ENCODE measurements at regions not wholly inside any gene's neighbourhood (a gene's known extent, or its start where the extent isn't known, plus 50 kb on each side); places are given as distances from the start of the nearest gene placed in this dataset.

- ChIA-PET CTCF (ENCODE audit: unreplicated experiment) (no interaction called here), POLR2A (interaction anchor here (0.6 kb wide), 2 partner anchors 370 to 436 kb away, joined by 3 to 4 read pairs; no protein-coding TSS in a partner anchor)
- Histone ChIP-seq H3K9me2 (ENCODE audit: insufficient read depth, low read length) (no peaks in the 10 kb centered on the region), H4K20me1 (ENCODE audit: insufficient read depth, low read length) (no peaks in the 10 kb centered on the region), H3K4me2 (ENCODE audit: low read length) (no peak overlapping the region), H2AFZ (ENCODE audit: low read length) (no peak overlapping the region), H3K27ac (ENCODE audit: low read depth, low read length, poor library complexity, severe bottlenecking) (no peak overlapping the region), H3K79me2 (ENCODE audit: insufficient read depth, low read depth, low read length) (no peaks in the 10 kb centered on the region), H3K4me1 (ENCODE audit: insufficient read depth, low read length, poor library complexity, severe bottlenecking) (peaks cover 14% of the 10 kb centered on the region), H3K4me3 (ENCODE audit: low read depth, low read length, poor library complexity, severe bottlenecking) (no peak overlapping the region), H3K9me3 (ENCODE audit: low read length) (no peaks in the 10 kb centered on the region), H3K36me3 (ENCODE audit: insufficient read depth, low read length) (no peaks in the 10 kb centered on the region)
- intact Hi-C loops (cut with micrococcal nuclease; ENCODE audit: unreplicated experiment) = loop anchor here (10.0 kb wide), 1 partner anchor 455 kb away; no protein-coding TSS in a partner anchor
- no peak for TF ChIP-seq CTCF (conservative IDR thresholded peaks at IDR 0.05; ENCODE audit: low read length)
- TF ChIP-seq EZH2phosphoT487 (IDR thresholded peaks at IDR 0.05; ENCODE audit: borderline replicate concordance, low read depth, low read length) = no peak; the same call in 1 of the 2 replicates
- no TSS peak for BruUV-seq (replicated peaks)
- DNase-seq (ENCODE audit: low spot score) = no peak
Measured at GRCh38 chr15:70199540-70200410, 102.1 kb upstream of the TLE3 start.

GRCh38 chr15:70199124-70199482 is 101.4 kb upstream of the TLE3 start:
- CTCF ChIA-PET (ENCODE audit: unreplicated experiment) = no interaction called here
- no peak overlapping the region for H3K4me3 ChIP-seq (ENCODE audit: low read depth, low read length, poor library complexity, severe bottlenecking)
- BruUV-seq (replicated peaks) = no TSS peak
- no peaks in the 10 kb centered on the region for H3K79me2 ChIP-seq (ENCODE audit: insufficient read depth, low read depth, low read length)
- no peaks in the 10 kb centered on the region for H3K9me2 ChIP-seq (ENCODE audit: insufficient read depth, low read length)
- H3K4me1 ChIP-seq (ENCODE audit: insufficient read depth, low read length, poor library complexity, severe bottlenecking) = peaks cover 14% of the 10 kb centered on the region
- no peaks in the 10 kb centered on the region for H4K20me1 ChIP-seq (ENCODE audit: insufficient read depth, low read length)
- intact Hi-C loops (cut with micrococcal nuclease; ENCODE audit: unreplicated experiment) = no loop called here
- no peak overlapping the region for H3K4me2 ChIP-seq (ENCODE audit: low read length)
- H3K9me3 ChIP-seq (ENCODE audit: low read length) = no peaks in the 10 kb centered on the region
- H3K36me3 ChIP-seq (ENCODE audit: insufficient read depth, low read length) = no peaks in the 10 kb centered on the region
- POLR2A ChIA-PET = no interaction called here
- no peak overlapping the region for H3K27ac ChIP-seq (ENCODE audit: low read depth, low read length, poor library complexity, severe bottlenecking)
- no peak overlapping the region for H2AFZ ChIP-seq (ENCODE audit: low read length)
- TF ChIP-seq EZH2phosphoT487 (IDR thresholded peaks at IDR 0.05; ENCODE audit: borderline replicate concordance, low read depth, low read length) = no peak
- TF ChIP-seq CTCF (conservative IDR thresholded peaks at IDR 0.05; ENCODE audit: low read length) = no peak
- no peak for DNase-seq (ENCODE audit: low spot score)

Measured in OCI-LY7 (cell line).